ENCODE measurements at regions not wholly inside any gene's neighbourhood (a gene's known extent, or its start where the extent isn't known, plus 50 kb on each side); places are given as distances from the start of the nearest gene placed in this dataset.

DNA sequence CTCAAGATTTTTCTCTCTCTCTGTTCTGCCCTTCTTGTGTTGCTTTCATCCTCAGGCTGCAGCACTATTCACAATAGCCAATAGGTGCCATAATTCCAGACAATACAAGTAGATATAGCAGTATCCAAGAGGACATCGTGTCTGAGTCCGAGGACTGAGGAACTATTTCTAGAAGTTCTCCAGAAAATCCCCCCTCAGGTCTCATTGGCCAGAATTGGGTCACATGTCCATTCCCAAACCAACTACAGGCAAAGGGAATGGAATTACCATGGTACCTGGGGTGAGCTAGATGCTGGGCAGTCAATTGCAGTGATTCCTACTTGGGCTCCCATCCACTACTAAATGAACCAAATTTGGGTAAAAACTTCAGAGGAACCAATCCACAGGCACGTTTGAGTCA is 301.9 kb upstream of the RASGEF1B start:
- DNase-seq (ENCODE audit: low read depth), result no peak

DNA sequence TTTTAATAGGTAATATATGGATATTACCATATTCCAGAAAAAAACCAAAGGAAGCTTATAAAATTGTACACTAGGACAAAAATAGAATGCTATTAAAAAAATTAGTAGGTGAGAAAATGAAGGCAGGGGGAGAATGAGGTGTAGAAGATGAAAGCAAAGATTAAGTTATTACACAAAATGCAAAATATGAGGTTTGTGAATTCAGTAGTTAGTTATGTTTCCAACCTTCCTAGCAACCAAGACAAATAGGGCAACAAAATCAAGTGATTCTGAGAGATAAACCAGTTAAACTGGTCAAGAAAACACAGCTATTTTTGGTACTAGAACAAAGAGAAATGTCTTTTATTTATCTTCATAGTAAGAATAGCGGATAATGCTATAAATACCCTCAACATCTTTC is 300.0 kb upstream of the RASGEF1B start:
- no peak for DNase-seq (ENCODE audit: low read depth)

DNA sequence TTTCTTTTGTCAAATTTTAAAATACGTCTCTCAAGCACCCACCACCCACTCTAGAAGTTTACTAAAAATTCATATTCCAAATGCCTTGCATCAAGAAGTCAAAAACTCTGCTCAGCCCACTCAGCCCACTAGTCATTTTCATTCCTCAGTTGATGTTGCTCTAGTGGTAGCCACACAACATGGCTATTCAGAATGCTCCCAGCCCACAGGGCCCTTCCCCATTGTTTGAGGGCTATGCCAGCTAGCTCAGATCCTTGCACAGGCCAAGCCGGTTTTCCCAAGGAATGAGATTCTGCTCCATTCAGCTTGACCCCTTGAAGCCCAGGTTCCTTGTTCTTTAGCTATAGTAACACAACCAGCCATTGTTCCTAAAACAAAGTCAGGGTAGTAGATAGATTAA is 297.5 kb upstream of the RASGEF1B start:
- DNase-seq (ENCODE audit: low read depth), result no peak

DNA sequence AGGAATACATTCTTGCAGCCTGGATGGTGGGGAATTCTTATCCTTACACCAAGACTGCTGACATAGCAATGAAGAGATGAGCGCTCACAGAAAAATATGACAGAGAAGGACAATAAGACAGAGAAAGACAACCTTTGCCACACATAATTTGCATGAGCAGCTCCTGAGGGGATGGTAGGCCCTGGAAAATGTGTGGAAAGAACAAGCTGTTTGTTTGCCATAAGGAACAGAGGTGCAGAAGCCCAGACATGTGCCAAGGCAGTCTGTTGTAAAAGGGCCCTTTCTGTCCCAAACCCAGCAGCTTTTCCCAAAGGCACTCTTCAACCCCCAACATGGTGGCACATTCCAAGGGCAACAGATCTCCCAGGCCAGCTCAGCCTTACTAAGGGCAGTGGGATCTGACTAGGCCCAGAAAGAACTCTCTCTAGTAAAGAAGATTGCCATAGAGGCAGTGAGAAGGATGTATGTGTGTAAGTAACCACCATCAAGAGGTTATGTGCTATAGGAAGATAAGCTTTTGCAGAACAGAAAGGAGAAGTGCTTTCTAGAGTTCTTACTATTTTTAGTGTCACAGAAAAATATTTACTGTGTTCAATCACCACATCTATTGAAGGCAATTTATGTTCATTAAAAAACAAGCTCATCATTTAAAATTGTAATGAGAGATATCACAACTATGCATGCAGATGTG is 287.0 kb upstream of the RASGEF1B start:
- no peak for DNase-seq (ENCODE audit: low read depth)

DNA sequence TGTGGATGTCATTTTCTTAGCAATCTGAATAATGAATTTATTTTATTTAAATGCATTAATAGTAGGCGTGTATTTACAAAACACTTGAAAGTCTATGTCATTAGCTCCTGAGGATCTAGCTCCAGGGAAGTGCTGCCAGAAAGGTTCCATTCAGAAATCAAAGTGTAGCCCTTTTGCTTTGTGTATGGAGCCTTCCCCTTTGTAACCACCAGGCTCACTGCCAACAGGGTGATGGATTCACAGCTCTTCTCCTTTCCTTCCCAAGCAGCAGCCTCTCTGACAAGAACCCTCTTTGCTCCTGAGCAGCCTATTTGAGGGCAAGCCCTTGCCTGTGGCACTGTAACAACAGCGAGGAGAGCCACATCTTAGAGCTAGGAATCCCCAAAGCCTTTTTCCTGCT is 286.0 kb upstream of the RASGEF1B start:
- DNase-seq (ENCODE audit: low read depth), result no peak

DNA sequence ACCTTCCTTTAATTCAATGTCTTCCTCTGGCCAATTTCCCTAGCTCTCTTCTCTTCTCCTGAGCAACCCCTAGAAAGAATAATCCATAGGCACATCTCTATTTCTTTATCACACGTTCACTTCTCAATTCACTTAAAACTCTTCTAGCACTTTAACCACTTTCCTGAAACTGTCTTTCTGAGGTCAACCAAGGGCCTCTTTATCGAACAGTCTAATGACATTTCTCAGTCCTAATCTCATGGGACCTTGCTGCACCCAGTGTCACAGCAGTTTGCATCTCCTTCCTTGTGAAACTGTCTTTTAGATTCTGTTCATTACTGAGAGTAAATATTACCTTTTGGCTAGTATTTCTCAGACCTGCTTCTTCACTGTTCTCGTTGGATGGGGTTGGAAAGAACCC is 285.3 kb upstream of the RASGEF1B start:
- DNase-seq (ENCODE audit: low read depth), result no peak

DNA sequence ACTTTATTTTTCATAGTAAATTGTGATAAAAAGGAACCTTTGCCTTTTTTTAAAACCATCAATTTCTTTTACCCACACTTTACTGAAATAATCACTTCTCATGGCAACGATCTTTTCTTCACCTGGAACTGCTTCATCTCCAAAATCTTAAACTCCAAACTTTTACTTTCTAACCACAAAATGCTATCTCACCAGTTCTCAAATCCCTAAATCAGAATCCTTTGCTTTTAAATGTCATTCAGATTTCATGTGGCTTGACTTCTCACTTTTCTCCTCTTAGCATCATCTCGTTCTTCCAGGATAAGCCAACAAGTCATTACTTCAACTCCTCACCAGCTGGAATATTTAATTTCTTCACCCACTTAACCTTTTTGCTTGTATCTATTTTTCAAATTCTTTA is 284.3 kb upstream of the RASGEF1B start:
- no peak for DNase-seq (ENCODE audit: low read depth)

DNA sequence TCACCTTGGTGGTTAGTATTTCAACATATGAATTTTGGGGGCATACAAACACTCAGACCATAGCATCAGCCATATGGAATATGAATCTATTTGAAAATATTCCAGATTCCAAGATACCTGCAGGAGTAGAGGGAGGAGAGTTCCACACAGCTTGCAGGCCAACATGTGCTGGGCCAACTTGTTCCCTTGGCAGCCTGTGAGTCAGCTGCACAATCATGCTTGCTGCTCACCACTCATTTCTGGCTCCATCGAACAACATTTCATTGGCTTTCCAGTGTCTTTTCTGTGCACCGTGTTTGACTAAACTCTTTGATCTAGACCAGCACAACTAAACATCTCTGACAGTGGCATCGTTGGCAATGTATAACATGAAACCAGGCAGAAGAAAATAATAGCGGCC is 282.5 kb upstream of the RASGEF1B start:
- no peak for DNase-seq (ENCODE audit: low read depth)

DNA sequence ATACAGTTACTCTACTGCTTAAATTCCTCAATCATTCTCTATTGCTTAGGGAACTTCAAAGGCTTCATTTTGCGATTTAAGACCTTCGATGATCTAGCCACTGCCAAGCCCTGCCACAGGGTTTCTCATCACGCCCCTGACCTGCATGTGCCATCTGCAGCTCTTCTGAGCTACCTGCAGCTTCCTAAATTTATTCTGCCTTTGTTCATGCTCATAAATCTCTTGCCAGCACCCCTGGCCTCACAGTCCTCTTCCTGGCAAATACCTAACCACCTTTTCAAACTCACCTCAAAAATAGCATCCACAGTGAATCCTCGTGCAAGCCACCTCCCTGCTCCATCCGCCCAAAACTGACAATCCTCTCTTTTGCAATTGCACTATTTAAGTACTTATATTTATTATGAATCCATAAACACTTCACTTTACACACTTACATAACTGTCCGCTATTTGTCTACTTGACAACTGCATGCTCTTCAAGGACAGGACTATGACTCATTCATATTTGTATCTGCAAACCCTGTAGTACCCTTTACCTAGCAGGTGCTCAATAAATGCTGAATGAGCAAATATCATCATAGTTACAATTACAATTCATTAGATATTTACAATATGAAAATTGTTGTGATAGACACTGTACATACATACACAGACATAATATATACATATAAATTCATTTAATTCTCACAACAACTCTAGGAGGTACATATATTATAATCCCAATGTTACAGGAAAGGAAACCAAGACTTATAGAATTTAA is 280.0 kb upstream of the RASGEF1B start:
- no peak for DNase-seq (ENCODE audit: low read depth)

DNA sequence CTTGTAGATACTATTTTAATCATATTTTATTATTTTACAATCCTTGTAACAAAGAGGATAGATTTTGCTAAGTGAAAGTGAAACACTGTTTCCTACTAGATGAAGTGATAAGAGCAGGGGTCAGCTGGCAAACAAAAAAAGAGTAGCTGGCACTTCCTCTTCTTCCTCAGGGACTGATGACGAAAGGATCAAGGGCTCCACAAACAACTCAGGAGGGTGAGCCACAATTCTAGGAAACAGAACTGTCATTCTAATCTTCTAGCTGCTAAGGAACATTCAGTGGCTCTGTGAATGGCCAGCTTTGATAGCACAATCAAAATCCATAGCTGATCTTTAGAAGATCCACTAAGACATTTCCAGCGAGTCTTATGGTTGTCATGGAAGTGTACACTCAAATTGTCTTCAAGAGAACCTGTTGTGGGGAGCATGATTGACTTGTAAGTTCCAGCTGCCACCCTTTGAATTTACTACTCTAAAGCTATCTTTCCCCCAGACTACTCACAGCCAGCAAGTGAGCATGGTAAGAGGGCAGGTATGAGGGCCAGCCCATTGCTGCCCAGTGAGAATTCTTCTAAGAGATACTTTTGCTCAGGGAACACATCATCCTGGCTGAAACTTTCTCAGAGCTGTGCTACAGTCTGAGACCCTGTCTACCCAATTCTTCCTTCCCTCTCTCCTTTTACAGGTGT is 275.7 kb upstream of the RASGEF1B start:
- DNase-seq (ENCODE audit: low read depth), result no peak

DNA sequence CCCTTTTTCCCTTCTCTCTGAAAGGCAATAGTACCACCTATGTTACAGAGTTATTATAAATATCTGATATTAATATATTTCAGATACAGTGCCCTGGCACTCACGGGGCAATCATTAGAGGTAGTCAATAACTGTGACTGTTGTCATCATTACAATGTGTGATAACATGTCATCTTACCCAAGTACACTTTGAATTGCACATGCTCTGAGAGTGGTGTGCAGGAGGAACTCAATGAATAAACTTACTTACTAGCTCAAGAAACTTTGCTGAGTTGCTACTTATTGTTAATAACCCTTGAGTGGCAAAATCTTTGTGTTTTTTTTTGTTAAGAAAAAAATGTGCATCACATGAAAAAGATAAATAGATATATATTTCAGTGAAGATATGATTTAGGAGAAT is 275.1 kb upstream of the RASGEF1B start:
- DNase-seq (ENCODE audit: low read depth), result no peak

DNA sequence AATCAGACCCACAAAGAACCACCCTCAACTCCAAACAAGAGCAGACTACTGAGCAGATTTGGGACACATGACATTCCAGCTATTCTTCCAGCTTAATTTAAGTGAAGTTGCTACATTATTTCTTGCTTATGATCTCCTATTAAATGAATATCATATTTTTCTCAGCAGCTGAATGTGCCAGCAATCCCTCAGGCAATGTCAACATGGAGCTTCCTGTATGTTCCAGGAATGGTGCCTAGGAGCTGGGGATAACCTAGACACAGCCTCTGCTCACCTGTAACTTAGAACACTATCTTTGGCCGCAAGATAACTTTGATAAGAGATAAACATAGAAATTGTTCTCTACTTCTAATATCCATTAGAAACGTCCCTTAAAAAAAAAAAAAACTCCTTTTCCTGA is 274.4 kb upstream of the RASGEF1B start:
- no peak for DNase-seq (ENCODE audit: low read depth)

DNA sequence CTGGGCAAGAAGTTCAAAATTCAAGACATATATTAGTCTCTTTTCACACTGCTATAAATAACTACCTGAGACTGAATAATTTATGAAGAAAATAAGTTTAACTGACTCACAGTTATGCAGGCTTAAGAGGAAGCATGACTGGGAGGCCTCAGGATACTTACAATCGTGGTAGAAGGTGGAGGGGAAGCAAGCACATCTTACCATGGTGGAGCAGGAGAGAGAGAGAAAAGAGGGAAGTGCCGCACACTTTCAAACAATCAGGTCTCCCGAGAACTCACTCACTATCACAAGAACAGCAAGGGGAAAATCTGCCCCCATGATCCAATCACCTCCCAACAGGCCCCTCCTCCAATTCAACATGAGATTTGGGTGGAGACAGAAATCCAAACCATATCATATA is 273.3 kb upstream of the RASGEF1B start:
- no peak for DNase-seq (ENCODE audit: low read depth)

DNA sequence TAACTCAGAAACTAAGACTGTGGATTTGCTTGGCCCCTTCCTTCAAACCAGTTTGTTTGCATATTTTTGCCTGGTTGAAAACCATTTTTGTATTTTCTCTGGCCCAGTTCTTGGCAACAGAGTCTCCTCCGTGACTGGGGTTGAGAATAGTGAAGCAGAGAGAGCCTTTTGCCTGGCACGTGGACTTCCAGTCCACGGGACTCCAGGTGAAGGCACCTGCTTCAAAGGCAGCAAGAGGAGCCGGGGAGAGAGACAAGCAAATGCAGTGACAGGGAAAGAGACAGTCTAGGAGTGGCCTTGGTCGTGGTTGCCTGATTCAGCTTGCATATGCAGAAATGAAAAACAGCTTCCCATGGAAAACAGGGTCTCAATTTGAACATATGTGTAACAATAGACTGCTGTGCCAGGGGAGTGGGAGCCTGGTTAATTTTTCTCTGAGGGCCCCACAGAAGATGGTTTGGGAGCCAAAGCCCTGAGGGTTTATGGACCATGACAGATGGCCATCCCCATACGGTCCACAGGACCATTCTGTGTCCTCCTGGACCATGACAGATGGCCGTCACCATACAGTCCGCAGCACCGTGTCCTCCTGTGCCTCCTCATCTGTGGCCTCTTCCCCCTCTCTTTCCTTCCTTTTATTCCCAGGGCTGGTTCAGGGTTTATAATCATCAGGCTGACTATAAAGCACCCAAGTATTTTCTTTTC is 272.2 kb upstream of the RASGEF1B start:
- DNase-seq (ENCODE audit: low read depth), result no peak

DNA sequence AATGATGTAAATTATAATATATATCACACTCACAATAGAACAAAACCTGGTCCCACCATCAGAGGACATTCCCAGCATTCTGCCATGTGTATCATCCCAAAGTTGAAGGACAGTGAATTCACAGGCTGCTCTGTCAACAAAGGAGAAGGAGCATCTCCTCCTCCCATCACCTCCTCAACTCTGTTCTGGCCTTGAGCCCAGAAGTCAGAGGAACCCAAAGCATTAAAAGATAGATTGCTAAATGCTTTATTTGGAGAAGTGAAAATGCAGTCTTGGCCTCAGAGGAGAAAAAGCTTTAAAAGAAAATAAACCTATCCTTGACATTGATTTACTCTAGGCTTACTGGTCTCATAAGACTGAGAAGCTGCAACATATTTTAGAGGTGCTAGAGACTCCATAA is 268.8 kb upstream of the RASGEF1B start:
- DNase-seq (ENCODE audit: low read depth), result no peak

DNA sequence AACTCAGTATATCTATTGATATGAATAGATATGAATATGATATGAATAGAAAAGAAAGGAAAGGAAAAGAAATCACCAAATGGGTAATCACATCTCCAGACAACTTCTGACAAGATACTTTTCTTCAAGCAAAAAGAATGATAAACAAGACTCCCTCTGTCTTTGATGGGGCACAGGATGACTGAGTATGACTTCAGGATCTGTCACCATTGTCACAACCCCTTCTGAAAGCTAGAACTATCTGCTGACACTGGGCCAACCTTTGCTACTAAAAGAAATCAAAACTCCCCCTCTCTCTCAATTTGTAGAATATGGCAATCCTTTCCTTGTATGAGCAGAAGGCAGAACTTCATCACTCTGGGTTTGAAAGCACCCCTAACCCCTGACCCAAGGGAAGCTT is 267.2 kb upstream of the RASGEF1B start:
- DNase-seq (ENCODE audit: low read depth), result no peak

DNA sequence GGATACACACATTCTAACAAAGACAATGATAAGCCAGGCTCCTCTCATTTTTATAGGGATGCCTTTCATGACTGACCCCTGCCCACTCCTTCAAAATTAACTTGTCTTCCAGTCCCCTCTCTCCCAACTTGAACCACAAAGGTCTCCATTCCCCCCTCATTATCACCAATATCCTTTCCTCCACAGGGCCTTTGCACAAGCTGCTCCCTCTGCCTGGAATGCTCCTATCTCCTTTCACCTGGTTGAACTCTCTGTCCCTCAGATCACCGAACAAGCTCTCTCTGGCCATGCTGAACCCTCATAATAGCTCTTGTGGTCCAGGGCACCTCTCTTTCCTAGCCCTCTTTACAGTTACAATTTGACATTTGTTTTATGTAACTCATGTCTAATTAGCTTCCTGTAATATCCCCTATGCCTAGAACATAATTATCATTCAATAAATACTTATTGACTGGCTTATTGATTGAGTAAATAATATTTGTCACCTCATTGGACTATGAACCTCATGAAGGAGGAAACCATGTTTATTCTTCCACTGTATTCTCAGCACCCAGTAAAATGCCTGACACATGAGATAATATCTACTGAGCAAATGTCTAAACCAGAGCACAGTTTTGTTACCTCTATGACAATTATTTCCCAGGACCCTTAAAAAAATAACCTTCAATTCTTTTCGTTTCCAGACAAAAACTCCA is 266.3 kb upstream of the RASGEF1B start:
- DNase-seq (ENCODE audit: low read depth), result no peak

DNA sequence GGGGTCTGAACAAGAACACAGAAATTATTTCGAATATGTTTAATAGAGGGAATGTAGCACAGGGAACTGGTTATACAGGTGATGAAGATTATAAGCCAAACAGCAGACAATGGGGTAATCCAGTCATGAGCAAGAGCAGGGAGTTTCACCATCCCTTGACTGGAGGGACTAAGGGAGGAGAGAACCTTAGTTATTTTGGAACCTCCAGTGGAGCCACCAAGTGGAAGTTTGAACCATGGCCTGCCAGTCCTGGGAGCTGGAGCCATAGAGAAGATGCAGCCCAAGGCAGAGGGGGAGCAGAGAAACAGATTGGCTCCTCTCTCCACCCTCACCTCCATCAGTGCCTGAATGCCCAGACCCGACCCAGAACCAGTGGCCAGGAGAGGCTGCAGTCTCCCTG is 264.6 kb upstream of the RASGEF1B start:
- DNase-seq (ENCODE audit: low read depth), result no peak

DNA sequence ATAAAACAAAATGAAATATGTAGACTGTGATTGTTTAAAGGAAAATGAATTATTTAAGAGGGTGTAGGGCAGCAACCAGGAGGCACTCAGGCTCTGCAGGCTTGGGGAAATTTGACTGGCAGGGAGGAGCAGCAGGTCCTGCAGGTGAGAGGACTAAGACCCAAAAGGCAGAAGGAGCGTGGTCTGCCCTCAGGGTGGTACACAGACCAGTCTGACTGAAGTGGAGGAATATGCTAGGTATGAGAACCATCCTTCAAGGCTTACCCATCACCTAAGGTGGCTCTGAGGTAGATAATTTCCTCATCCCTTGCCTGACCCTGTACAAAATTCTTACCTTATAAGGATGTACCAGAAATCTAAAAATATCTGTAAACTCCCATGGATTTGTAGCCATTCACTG is 261.3 kb upstream of the RASGEF1B start:
- no peak for DNase-seq (ENCODE audit: low read depth)

DNA sequence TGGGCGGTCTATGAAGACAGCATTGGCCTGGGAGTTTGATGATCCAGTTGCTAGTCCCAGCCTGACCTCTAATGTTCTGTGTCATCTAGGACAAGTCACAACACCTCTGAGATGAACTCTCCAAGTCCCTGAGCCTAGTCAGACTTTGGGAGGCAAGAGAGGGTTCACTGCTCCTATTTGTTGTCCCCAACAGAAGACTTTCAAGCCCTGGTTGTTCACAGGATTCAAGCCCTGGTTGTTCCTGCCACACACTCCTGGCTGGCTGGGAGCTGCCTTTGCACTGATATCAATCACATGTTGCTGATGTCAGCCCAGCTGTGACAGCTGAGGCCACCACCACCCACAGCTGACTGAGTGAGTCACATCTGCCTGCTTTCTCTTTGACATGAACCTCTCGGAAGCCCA is 253.2 kb upstream of the RASGEF1B start:
- no peak for DNase-seq (ENCODE audit: low read depth)

DNA sequence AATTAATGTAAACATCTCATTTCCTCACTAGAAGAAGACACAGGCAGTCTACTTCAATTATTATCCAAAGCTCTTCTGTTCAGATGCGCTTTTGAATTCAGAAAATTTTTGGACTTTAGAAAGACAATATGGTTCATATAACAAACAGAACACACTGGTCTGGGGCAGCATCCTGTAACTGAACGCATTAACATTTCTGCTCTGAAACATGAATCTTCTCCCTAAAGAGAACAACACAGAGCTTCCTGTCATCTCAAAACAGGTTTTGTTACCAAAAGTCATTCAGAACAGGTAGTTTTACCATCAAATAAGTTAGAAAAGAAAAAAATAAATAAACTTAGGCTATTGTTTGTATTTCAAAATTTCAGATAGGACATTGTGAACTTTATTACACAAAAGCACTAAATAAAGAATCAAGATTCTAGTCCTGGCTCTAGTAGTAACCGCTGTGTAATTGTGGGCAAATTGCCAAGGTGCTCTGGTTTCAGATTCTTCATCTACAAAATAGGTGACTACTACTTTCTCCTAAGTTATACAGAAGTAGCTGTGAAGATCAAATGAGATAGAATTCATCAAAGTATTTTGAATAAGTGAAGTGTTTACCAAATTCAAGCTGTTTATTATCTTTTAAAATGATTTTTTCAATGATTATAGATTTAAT is 252.3 kb upstream of the RASGEF1B start:
- no peak for DNase-seq (ENCODE audit: low read depth)
